ENCODE measurements at regions not wholly inside any gene's neighbourhood (a gene's known extent, or its start where the extent isn't known, plus 50 kb on each side); places are given as distances from the start of the nearest gene placed in this dataset.

- no peak for TF ChIP-seq ZNF462 (CRISPR knock-in tag; IDR thresholded peaks at IDR 0.05)
- no peak for TF ChIP-seq ETS1 (IDR thresholded peaks at IDR 0.05)
- TF ChIP-seq STAT1 (IDR thresholded peaks at IDR 0.05; ENCODE audit: unreplicated experiment), result no peak
- no peak for TF ChIP-seq JUNB (IDR thresholded peaks at IDR 0.05; ENCODE audit: unreplicated experiment)
- TF ChIP-seq POLR2AphosphoS5 (IDR thresholded peaks at IDR 0.05; ENCODE audit: low read depth), result no peak
- TF ChIP-seq EZH2phosphoT487 (IDR thresholded peaks at IDR 0.05; ENCODE audit: unreplicated experiment), result no peak
- no peak for TF ChIP-seq CREB1 (CRISPR knock-in tag; IDR thresholded peaks at IDR 0.05; ENCODE audit: low read depth)
- no peak for TF ChIP-seq CTCF (conservative IDR thresholded peaks at IDR 0.05; ENCODE audit: low read depth in 2 of 2)
- TF ChIP-seq ZNF331 (CRISPR knock-in tag; IDR thresholded peaks at IDR 0.05; ENCODE audit: low read depth), result no peak
- TF ChIP-seq NANOG (IDR thresholded peaks at IDR 0.05; ENCODE audit: borderline replicate concordance), result no peak
- TF ChIP-seq ZNF114 (CRISPR knock-in tag; IDR thresholded peaks at IDR 0.05), result no peak
- TF ChIP-seq EZH2 (IDR thresholded peaks at IDR 0.05; ENCODE audit: low read depth, unreplicated experiment), result no peak
Measured at GRCh38 chr13:111021270-111021669, 93.8 kb upstream of the ARHGEF7 start (continued).

Measured in GM23338 (cell line).